Stimulated activated CD4-positive, alpha-beta T cell treated with anti-CD3 and anti-CD28 coated beads, Interleukin-1b, Interleukin-23, amount 100 ng/mL, for 24 hours (primary cell): ENCODE measurements at regions not wholly inside any gene's neighbourhood (a gene's known extent, or its start where the extent isn't known, plus 50 kb on each side); places are given as distances from the start of the nearest gene placed in this dataset.

Experiments used
- DNase-seq, 4 experiments: peaks; one replicate each; pipeline ENCODE4 v3.0.0-alpha.2; 2020; ENCODE audit warnings: low read depth in 4 of 4, low spot score in 1 of 4

GRCh38 chr14:94717808-94718207, 52.1 kb downstream of the GSC start:
- DNase-seq = no peak

- DNase-seq = no peak
Measured at GRCh38 chr14:94716976-94717375, 52.9 kb downstream of the GSC start.

GRCh38 chr14:94713115-94713514, 56.8 kb downstream of the GSC start:
- DNase-seq = no peak

GRCh38 chr14:94710731-94711130, 59.2 kb downstream of the GSC start:
- DNase-seq = no peak

- no peak for DNase-seq
Measured at GRCh38 chr14:94707494-94707893, 62.4 kb downstream of the GSC start.

- DNase-seq = no peak
Measured at GRCh38 chr14:94706133-94706532, 63.8 kb downstream of the GSC start.

- no peak for DNase-seq
Measured at GRCh38 chr14:94702629-94703028, 67.3 kb downstream of the GSC start.

- DNase-seq = no peak
Measured at GRCh38 chr14:94701861-94702370, 68.0 kb downstream of the GSC start.

- DNase-seq = no peak
Measured at GRCh38 chr14:94700336-94700735, 69.6 kb downstream of the GSC start.

DNA sequence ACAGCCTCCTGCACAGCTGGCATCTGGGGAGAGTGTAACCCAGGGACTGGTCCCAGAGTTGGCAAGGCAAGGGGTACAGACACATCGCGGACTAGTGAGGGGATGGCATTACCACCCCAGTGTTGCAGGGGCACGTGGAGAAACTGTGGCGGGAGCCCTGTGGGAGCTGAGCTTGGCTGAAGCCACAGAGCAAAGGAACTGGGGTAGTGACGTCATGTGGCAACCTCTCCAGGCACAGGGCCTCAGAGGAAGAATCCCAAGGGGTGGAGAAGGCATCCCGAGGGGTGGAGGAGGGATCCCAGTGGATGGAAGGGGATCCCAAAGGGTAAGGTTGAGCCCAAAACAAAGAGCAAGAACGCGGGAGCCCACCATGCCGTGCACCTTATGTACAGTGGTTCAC, 70.1 kb downstream of the GSC start:
- no peak for DNase-seq

DNA sequence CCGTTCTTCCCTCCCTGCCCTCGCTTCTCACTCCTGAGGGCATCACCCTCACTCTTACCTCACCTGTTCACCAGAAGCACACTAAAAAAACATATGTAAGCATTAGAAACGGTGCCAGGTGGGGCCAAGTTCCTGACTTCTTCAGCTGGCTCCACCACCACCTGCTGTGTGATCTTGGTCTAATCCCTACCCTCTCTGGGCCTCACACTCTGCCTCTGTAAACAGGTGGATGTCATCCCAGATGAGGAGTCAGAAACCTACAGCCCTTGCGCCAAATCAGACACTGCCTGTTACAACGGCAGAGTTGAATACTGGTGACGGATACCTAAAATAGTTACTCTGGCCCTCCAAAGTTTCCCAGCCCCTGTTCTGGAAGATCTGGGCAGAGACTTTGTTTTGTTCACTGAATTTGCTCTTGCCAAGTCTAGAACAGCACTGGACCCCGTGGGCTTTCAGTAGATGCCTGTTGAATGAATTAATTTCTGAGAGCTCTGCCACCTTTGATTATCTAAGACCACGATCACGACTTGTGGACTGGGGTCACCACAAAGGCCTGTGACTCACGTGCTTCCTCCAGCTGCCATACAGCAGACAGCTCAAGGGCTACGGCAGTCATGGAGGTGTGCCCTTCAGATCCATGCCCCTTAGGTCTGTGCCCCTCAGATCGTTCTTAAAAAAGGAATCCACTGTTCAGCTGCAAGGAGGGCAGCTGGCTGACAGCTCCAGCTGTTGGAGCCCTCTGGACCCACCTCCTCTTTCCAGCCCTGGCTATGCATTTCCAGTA, 71.9 kb downstream of the GSC start:
- DNase-seq = no peak

DNA sequence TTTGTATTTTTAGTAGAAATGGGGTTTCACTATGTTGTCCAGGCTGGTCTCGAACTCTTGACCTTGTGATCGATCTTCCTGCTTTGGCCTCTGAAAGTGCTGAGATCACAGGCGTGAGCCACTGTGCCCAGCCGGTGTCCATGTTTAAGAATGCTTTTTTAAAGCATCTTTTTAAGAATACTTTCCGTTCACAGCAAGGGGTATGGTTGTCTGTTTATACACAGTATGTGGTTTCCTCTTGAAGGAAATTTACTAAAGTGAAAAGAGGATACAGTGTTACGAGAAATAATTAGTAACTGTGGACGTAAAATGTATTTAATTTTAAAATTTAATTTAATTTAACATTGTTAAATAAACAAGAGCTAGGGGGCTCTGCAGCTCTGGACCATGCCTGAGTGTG, 73.4 kb downstream of the GSC start:
- DNase-seq = no peak

- no peak for DNase-seq
Measured at GRCh38 chr14:94695231-94695630, 74.7 kb downstream of the GSC start.

DNA sequence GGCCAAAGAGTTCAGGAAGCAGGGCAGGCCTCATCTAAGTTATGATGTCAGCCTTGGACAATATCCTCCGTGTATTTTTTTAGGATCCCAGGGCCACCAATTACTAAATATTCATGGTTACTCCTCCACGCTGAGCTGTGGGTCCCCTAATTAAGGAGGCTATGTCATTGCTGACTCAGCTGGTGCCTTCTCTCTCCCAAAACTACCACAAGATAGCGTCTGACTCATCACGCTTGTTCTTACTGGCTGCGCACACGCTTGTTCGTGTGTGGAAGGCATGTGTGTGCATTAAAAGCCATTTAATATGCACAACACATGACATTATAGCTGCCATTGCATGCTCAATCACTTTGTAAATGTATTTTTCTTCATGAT, 78.3 kb downstream of the GSC start:
- DNase-seq = no peak

GRCh38 chr14:94690896-94691659, 78.8 kb downstream of the GSC start:
- no peak for DNase-seq

GRCh38 chr14:94690486-94690885, 78.3 kb downstream of the SERPINA3 start:
- no peak for DNase-seq

- no peak for DNase-seq
Measured at GRCh38 chr14:94689985-94690400, 77.8 kb downstream of the SERPINA3 start.

GRCh38 chr14:94689218-94689984, 77.2 kb downstream of the SERPINA3 start:
- DNase-seq = peak; percentile 5 to 37 (median 29)

GRCh38 chr14:94686511-94687160, 74.4 kb downstream of the SERPINA3 start:
- DNase-seq = no peak

- DNase-seq = no peak
Measured at GRCh38 chr14:94685681-94686485, 73.7 kb downstream of the SERPINA3 start.
